H1 (cell line): ENCODE measurements at regions not wholly inside any gene's neighbourhood (a gene's known extent, or its start where the extent isn't known, plus 50 kb on each side); places are given as distances from the start of the nearest gene placed in this dataset.

Source experiments
- CTCF ChIA-PET: fragments of 300-600 bp; sonication (Branson Sonifier 250); formaldehyde crosslinking; loops from one replicate; lab custom pipeline; 2021; ENCODE audit not compliant: partially characterized antibody; lab: Charles Lee
- POLR2A ChIA-PET: fragments of 300-600 bp; sonication (Branson Sonifier 250); formaldehyde crosslinking; loops from one replicate; lab custom pipeline; 2021; ENCODE audit warnings: inconsistent platforms; ENCODE audit not compliant: partially characterized antibody; lab: Charles Lee
- DNase-seq, 2 experiments: peaks; one replicate each; pipeline versions ENCODE4 v3.0.0 to v3.0.0-alpha.2; 2010 to 2022; ENCODE audit warnings: low spot score in 2 of 2, low read depth in 1 of 2, mixed read lengths in 1 of 2
- FAIRE-seq: peaks from 2 replicates; lab custom pipeline; 2011; peaks lifted over from hg19 to GRCh38; lab: Jason Lieb, UNC
- H2AFZ ChIP-seq: 2 replicates; pipeline ENCODE4 v1.8.1; 2012; ENCODE audit warnings: low read length, inconsistent platforms
- H2AK5ac ChIP-seq: 2 replicates; pipeline ENCODE4 v1.6.1; 2013; ENCODE audit warnings: low read depth, low read length
- H2BK120ac ChIP-seq: replicated peaks from 2 replicates; pipeline ENCODE3; 2013; ENCODE audit warnings: low read depth, low read length, inconsistent platforms
- H2BK12ac ChIP-seq: 2 replicates; pipeline ENCODE4 v1.6.1; 2013; ENCODE audit warnings: low read depth, low read length
- H2BK15ac ChIP-seq: 2 replicates; pipeline ENCODE4 v1.6.1; 2013; ENCODE audit warnings: low read length
- H2BK20ac ChIP-seq: 2 replicates; pipeline ENCODE4 v1.6.1; 2013; ENCODE audit warnings: low read length
- H2BK5ac ChIP-seq: 2 replicates; pipeline ENCODE4 v1.6.1; 2013; ENCODE audit warnings: low read depth, low read length
- H3K14ac ChIP-seq: 2 replicates; pipeline ENCODE4 v1.6.1; 2013; ENCODE audit warnings: inconsistent platforms; ENCODE audit not compliant: insufficient read length
- H3K18ac ChIP-seq: 2 replicates; pipeline ENCODE4 v1.6.1; 2013; ENCODE audit warnings: low read length; ENCODE audit errors: extremely low read depth
- H3K23ac ChIP-seq: 2 replicates; pipeline ENCODE4 v1.6.1; 2013; ENCODE audit warnings: inconsistent platforms; ENCODE audit not compliant: insufficient read length
- H3K23me2 ChIP-seq: 2 replicates; pipeline ENCODE4 v1.6.1; 2013; ENCODE audit warnings: low read depth, low read length
- H3K27ac ChIP-seq: 2 replicates; pipeline ENCODE4 v1.6.1; 2011; ENCODE audit warnings: low read depth, low read length, inconsistent platforms
- H3K27me3 ChIP-seq, 4 experiments: replicated peaks in 1 of 4; 1 replicate in 1 of 4; 2 replicates in 3 of 4; pipeline versions ENCODE4 v1.6.1 to v1.8.1; 2011 to 2013; ENCODE audit warnings: low read length in 3 of 4, mild to moderate bottlenecking in 3 of 4, inconsistent platforms in 2 of 4, mixed read lengths in 2 of 4, moderate library complexity in 1 of 4; ENCODE audit not compliant: control insufficient read depth in 3 of 4, insufficient read depth in 3 of 4; ENCODE audit errors: extremely low read depth in 1 of 4
- H3K36me3 ChIP-seq, 4 experiments: 2 replicates each; pipeline versions ENCODE4 v1.6.1 to v1.8.1; 2011 to 2013; ENCODE audit warnings: mild to moderate bottlenecking in 4 of 4, low read length in 3 of 4, moderate library complexity in 2 of 4, control low read depth in 1 of 4, inconsistent platforms in 1 of 4; ENCODE audit not compliant: insufficient read depth in 4 of 4, control insufficient read depth in 2 of 4
- H3K4ac ChIP-seq: replicated peaks from 2 replicates; pipeline ENCODE3; 2013; ENCODE audit warnings: low read length, low read depth, mixed read lengths, inconsistent platforms; ENCODE audit not compliant: insufficient read length
- H3K4me1 ChIP-seq, 4 experiments: replicated peaks in 1 of 4; 1 replicate in 1 of 4; 2 replicates in 3 of 4; pipeline versions ENCODE4 v1.6.1 to v1.8.1; 2011 to 2013; ENCODE audit warnings: low read length in 3 of 4, inconsistent platforms in 2 of 4, mixed read lengths in 1 of 4; ENCODE audit not compliant: insufficient read depth in 4 of 4, control insufficient read depth in 3 of 4
- H3K4me2 ChIP-seq, 2 experiments: 2 replicates each; pipeline versions ENCODE4 v1.6.1 to v1.8.1; 2011 to 2013; ENCODE audit warnings: low read depth in 2 of 2, low read length in 2 of 2, control low read depth in 1 of 2, inconsistent platforms in 1 of 2, mild to moderate bottlenecking in 1 of 2; ENCODE audit not compliant: insufficient read depth in 1 of 2
- H3K4me3 ChIP-seq, 4 experiments: fragments of 200-600, 300-600 bp in 1 of 4; sonication (generic), shearing (Covaris generic), sonication (Bioruptor Twin) in 1 of 4; 2 replicates each; pipeline versions ENCODE4 v1.5.1 to v1.8.1; 2011 to 2016; ENCODE audit warnings: low read length in 4 of 4, low read depth in 3 of 4, control low read depth in 2 of 4, inconsistent platforms in 2 of 4, mild to moderate bottlenecking in 2 of 4, mixed read lengths in 1 of 4, moderate library complexity in 1 of 4; ENCODE audit not compliant: insufficient read depth in 2 of 4; ENCODE audit errors: extremely low read depth in 1 of 4
- H3K56ac ChIP-seq: replicated peaks from 2 replicates; pipeline ENCODE3; 2013; ENCODE audit warnings: low read depth, mild to moderate bottlenecking, mixed read lengths, low read length, inconsistent platforms; ENCODE audit not compliant: insufficient read length
- H3K79me1 ChIP-seq: 2 replicates; pipeline ENCODE4 v1.6.1; 2013; ENCODE audit warnings: low read depth, low read length, control low read depth
- H3K79me2 ChIP-seq, 2 experiments: 2 replicates each; pipeline versions ENCODE4 v1.6.1 to v1.8.1; 2012 to 2013; ENCODE audit warnings: low read length in 2 of 2, mild to moderate bottlenecking in 2 of 2, inconsistent platforms in 1 of 2; ENCODE audit not compliant: insufficient read depth in 2 of 2, control insufficient read depth in 1 of 2
- H3K9ac ChIP-seq, 4 experiments: replicated peaks in 1 of 4; 1 replicate in 1 of 4; 2 replicates in 3 of 4; pipeline versions ENCODE4 v1.6.1 to v1.8.1; 2011 to 2013; ENCODE audit warnings: low read depth in 3 of 4, low read length in 3 of 4, control low read depth in 2 of 4, mild to moderate bottlenecking in 2 of 4, moderate library complexity in 2 of 4, inconsistent platforms in 1 of 4; ENCODE audit errors: extremely low read depth in 1 of 4
- H3K9me3 ChIP-seq, 2 experiments: 2 replicates each; pipeline versions ENCODE4 v1.6.1 to v1.8.1; 2012 to 2013; ENCODE audit warnings: mild to moderate bottlenecking in 2 of 2, moderate library complexity in 2 of 2, control low read depth in 1 of 2, inconsistent platforms in 1 of 2, low read depth in 1 of 2, low read length in 1 of 2, mixed read lengths in 1 of 2; ENCODE audit not compliant: insufficient read depth in 2 of 2
- H4K20me1 ChIP-seq, 2 experiments: replicated peaks in 1 of 2; 2 replicates each; pipeline versions ENCODE3 to v1.8.1; 2011 to 2013; ENCODE audit warnings: inconsistent platforms in 2 of 2, low read length in 2 of 2, mild to moderate bottlenecking in 1 of 2; ENCODE audit not compliant: insufficient read depth in 2 of 2, control insufficient read depth in 1 of 2
- H4K5ac ChIP-seq: 2 replicates; pipeline ENCODE4 v1.6.1; 2013; ENCODE audit warnings: low read length, low read depth, mixed read lengths, inconsistent platforms; ENCODE audit not compliant: insufficient read length
- H4K8ac ChIP-seq: 2 replicates; pipeline ENCODE4 v1.8.0; 2013; ENCODE audit warnings: mild to moderate bottlenecking, moderate library complexity, low read length, inconsistent platforms; ENCODE audit not compliant: insufficient read depth; ENCODE audit errors: extremely low read depth
- H4K91ac ChIP-seq: replicated peaks from 2 replicates; pipeline ENCODE3; 2013; ENCODE audit warnings: low read length, mixed read lengths, inconsistent platforms; ENCODE audit not compliant: insufficient read length
- BRCA1 ChIP-seq: IDR thresholded peaks from 2 replicates; pipeline ENCODE4 v1.6.1; 2012; ENCODE audit warnings: low read depth, low read length, improper control_type of control experiment
- RBBP5 ChIP-seq: IDR thresholded peaks from 2 replicates; pipeline ENCODE4 v1.7.1; 2012; ENCODE audit warnings: low read depth, mild to moderate bottlenecking, inconsistent platforms, low read length, moderate library complexity, borderline replicate concordance
- RXRA ChIP-seq: IDR thresholded peaks from 2 replicates; pipeline ENCODE4 v1.6.1; 2011; ENCODE audit warnings: low read depth, mild to moderate bottlenecking, low read length, moderate library complexity; ENCODE audit not compliant: insufficient read depth
- WGBS, 2 experiments: shearing (Covaris generic) in 1 of 2; methylation state at CpG; one replicate each; pipeline versions ENCODE4 v1.1.6 to v1.1.7; 2013 to 2015; ENCODE audit warnings: low lambda C conversion rate in 2 of 2, mixed read lengths in 2 of 2, inconsistent platforms in 1 of 2, low coverage in 1 of 2, missing lambda C conversion rate in 1 of 2; ENCODE audit not compliant: insufficient replicate concordance in 2 of 2, insufficient coverage in 1 of 2, insufficient read length in 1 of 2; ENCODE audit errors: extremely low coverage in 1 of 2, missing lambda C conversion rate in 1 of 2; 5-methylcytosine and 5-hydroxymethylcytosine counted together

DNA sequence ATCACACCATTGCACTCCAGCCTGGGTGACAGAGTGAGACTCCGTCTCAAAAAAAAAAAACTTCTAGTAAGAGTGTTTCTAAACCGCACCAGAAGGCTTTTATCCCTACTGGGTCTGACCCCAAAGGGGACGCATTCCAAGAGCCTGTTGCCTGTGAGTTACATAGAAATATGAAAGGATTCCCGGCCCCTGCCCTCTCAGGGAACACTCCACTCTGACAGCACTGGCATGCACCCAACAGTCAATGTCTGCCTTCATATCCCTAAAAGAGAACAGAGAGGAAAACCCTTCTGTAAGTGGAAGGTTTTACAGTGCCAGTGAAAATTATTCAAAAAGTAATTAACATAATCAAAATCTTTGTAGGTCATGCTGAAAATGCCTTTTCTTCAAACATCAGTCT is 117.1 kb upstream of the PTPRT start:
- Histone ChIP-seq H3K79me1 (no peaks in the 10 kb centered on the region), H2BK20ac (no peak overlapping the region)
- 94% methylated on average over 4 of the region's 4 CpGs; no CpG with 5 or more reads in 1 of the 2 experiments for WGBS, 2 experiments

More for the DNA sequence above, 117.1 kb upstream of the PTPRT start:
- Histone ChIP-seq H3K23me2 (no peaks in the 10 kb centered on the region; the same call in 1 of the 2 replicates), H4K91ac (no peak overlapping the region), H3K4me1 (no peaks in the 10 kb centered on the region), H2AFZ (no peak overlapping the region), H2BK5ac (no peak overlapping the region), H2BK15ac (no peak overlapping the region), H2BK12ac (no peak overlapping the region), H3K4me2 (no peak overlapping the region), H3K27me3 (no peaks in the 10 kb centered on the region), H3K18ac (no peak overlapping the region), H4K8ac (no peak overlapping the region), H3K9me3 (peaks cover 16 to 18% of the 10 kb centered on the region in 2 experiments), H2AK5ac (no peak overlapping the region), H2BK120ac (no peak overlapping the region), H3K36me3 (no peaks in the 10 kb centered on the region), H3K56ac (no peak overlapping the region), H3K23ac (no peak overlapping the region), H3K4me3 (no peak overlapping the region), H3K27ac (no peak overlapping the region), H3K4ac (no peak overlapping the region), H4K20me1 (no peaks in the 10 kb centered on the region), H4K5ac (no peak overlapping the region), H3K79me2 (no peaks in the 10 kb centered on the region), H3K14ac (no peak overlapping the region), H3K9ac (no peak overlapping the region)
- FAIRE-seq (no peak), DNase-seq (no peak)
- POLR2A ChIA-PET = no interaction called here
- CTCF ChIA-PET = no interaction called here
- no peak for TF ChIP-seq RXRA
- no peak for TF ChIP-seq RBBP5
- TF ChIP-seq BRCA1 = no peak
